ENCODE measurements at regions not wholly inside any gene's neighbourhood (a gene's known extent, or its start where the extent isn't known, plus 50 kb on each side); places are given as distances from the start of the nearest gene placed in this dataset.

DNA sequence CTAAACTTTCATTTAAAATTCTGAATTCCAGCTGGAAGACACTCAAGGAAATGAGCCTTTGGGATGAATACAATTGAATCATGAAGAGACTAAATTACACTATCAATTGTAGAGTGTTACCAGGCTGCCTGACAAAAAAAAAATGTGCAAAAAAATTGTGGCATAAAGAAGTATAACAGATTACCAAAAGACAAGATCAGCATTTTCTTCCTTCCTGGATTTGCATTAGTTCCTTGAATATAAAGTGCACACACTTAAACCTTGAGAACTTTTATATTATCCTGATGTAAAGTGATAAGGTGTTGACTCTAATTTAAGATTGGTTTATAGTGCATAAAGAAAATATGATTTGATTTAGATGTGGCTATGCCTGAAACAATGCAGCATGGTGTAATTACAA, 412.7 kb upstream of the KLF6 start:
- Histone ChIP-seq H4K20me1 (replicated peaks; ENCODE audit: control insufficient read depth, extremely low read depth, insufficient read depth, low read length) (no peaks in the 10 kb centered on the region), H3K36me3 (ENCODE audit: control insufficient read depth in 2 of 2, extremely low read depth in 1 of 2, insufficient read depth in 2 of 2, low read length in 2 of 2) (no peaks in the 10 kb centered on the region), H3K9me1 (replicated peaks; ENCODE audit: control insufficient read depth, extremely low read depth, insufficient read depth, low read length) (no peaks in the 10 kb centered on the region), H3K4me2 (ENCODE audit: insufficient read depth, low read length) (no peak overlapping the region), H3K9ac (replicated peaks; ENCODE audit: extremely low read depth, insufficient read depth, low read length) (no peak overlapping the region), H3K79me2 (ENCODE audit: control insufficient read depth, insufficient read depth, low read length) (no peaks in the 10 kb centered on the region), H3K27ac (ENCODE audit: insufficient read depth, low read depth, low read length) (no peak overlapping the region), H2AFZ (ENCODE audit: low read depth, low read length) (no peak overlapping the region), H3K4me3 (replicated peaks in 1 of 3; ENCODE audit: insufficient read depth in 1 of 3, low read depth in 1 of 3, low read length in 3 of 3) (no peak overlapping the region), H3K4me1 (ENCODE audit: control insufficient read depth, extremely low read depth, insufficient read depth, low read length) (no peaks in the 10 kb centered on the region), H3K9me3 (replicated peaks; ENCODE audit: control insufficient read depth, insufficient read depth, low read length) (no peaks in the 10 kb centered on the region), H3K27me3 (ENCODE audit: control insufficient read depth in 2 of 2, insufficient read depth in 2 of 2, low read length in 2 of 2) (no peaks in the 10 kb centered on the region)
- no peak for FAIRE-seq
- no peak for TF ChIP-seq GATA2 (IDR thresholded peaks at IDR 0.05; ENCODE audit: insufficient read depth, insufficient read length, low read depth, low read length)
- TF ChIP-seq, protein P1, sequence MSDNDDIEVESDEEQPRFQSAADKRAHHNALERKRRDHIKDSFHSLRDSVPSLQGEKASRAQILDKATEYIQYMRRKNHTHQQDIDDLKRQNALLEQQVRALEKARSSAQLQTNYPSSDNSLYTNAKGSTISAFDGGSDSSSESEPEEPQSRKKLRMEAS (IDR thresholded peaks at IDR 0.05; ENCODE audit: insufficient read depth, insufficient read length) = no peak
- TF ChIP-seq POLR2A (IDR thresholded peaks at IDR 0.05; ENCODE audit: low read depth, low read length) = no peak
- no peak for TF ChIP-seq MYC (IDR thresholded peaks at IDR 0.05; ENCODE audit: low read depth, low read length)
- TF ChIP-seq, protein P2, sequence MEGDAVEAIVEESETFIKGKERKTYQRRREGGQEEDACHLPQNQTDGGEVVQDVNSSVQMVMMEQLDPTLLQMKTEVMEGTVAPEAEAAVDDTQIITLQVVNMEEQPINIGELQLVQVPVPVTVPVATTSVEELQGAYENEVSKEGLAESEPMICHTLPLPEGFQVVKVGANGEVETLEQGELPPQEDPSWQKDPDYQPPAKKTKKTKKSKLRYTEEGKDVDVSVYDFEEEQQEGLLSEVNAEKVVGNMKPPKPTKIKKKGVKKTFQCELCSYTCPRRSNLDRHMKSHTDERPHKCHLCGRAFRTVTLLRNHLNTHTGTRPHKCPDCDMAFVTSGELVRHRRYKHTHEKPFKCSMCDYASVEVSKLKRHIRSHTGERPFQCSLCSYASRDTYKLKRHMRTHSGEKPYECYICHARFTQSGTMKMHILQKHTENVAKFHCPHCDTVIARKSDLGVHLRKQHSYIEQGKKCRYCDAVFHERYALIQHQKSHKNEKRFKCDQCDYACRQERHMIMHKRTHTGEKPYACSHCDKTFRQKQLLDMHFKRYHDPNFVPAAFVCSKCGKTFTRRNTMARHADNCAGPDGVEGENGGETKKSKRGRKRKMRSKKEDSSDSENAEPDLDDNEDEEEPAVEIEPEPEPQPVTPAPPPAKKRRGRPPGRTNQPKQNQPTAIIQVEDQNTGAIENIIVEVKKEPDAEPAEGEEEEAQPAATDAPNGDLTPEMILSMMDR (IDR thresholded peaks at IDR 0.05; ENCODE audit: extremely low read depth in 1 of 2, insufficient read depth in 1 of 2, low read depth in 1 of 2, low read length in 2 of 2) = no peak
- TF ChIP-seq POLR2AphosphoS5 (IDR thresholded peaks at IDR 0.05; ENCODE audit: insufficient read depth, low read depth, low read length) = no peak
- no peak for TF ChIP-seq JUN (IDR thresholded peaks at IDR 0.05; ENCODE audit: borderline replicate concordance, insufficient read depth, insufficient read length, low read depth)
- no peak for TF ChIP-seq EZH2 (IDR thresholded peaks at IDR 0.05; ENCODE audit: borderline replicate concordance, low read depth, low read length, severe bottlenecking)
- no peak for TF ChIP-seq FOS (IDR thresholded peaks at IDR 0.05; ENCODE audit: borderline replicate concordance, insufficient read depth, low read length)
- DNase-seq (ENCODE audit: low read depth, low spot score) = no peak
- no TSS peak for BruUV-seq (replicated peaks)
- dilution Hi-C loops (cut with MboI; ENCODE audit: extremely low pct_ligation_motif_present, low sequenced_read_pairs) (no loop called here), intact Hi-C loops (cut with micrococcal nuclease) (no loop called here)
- POLR2A ChIA-PET = no interaction called here
- CTCF ChIA-PET = no interaction called here
